HepG2 (cell line): ENCODE measurements at regions not wholly inside any gene's neighbourhood (a gene's known extent, or its start where the extent isn't known, plus 50 kb on each side); places are given as distances from the start of the nearest gene placed in this dataset.
A peak's percentile ranks its signal among the peaks of the same experiment; 100 is the strongest.

Experiments used
- ATAC-seq: fragments of 200-7000 bp; cut with Tn5 transposase; 3 replicates; pipeline ENCODE4 v1.9.1; 2020; ENCODE audit warnings: mild to moderate bottlenecking, moderate library complexity
- BruUV-seq: library from RNA; stranded (reverse); fragments of 400-500 nt; replicated peaks from 2 replicates; lab custom pipeline; 2021; lab: Mats Ljungman, UMichigan
- CTCF ChIA-PET: fragments of 300-600 bp; formaldehyde crosslinking; extraction: SDS; loops from one replicate; lab custom pipeline; 2021; ENCODE audit warnings: low total read pairs, inconsistent platforms, low intra/inter-chr PET ratio; lab: Yijun Ruan, JAX
- POLR2A ChIA-PET: fragments of 350-600 bp; sonication (Branson Sonifier 250); formaldehyde crosslinking; loops from one replicate; lab custom pipeline; 2020; ENCODE audit warnings: antibody characterized with exemption, inconsistent platforms; lab: Yijun Ruan, JAX
- DNase-seq: peaks from one replicate; pipeline ENCODE4 v3.0.0-alpha.2; 2015; ENCODE audit warnings: low spot score
- FAIRE-seq: peaks from 3 replicates; lab custom pipeline; 2011; peaks lifted over from hg19 to GRCh38; lab: Jason Lieb, UNC
- H2AFZ ChIP-seq: one replicate; pipeline ENCODE4 v1.6.1; 2011; ENCODE audit warnings: low read length, inconsistent platforms
- H3K27ac ChIP-seq: fragments of 300-600 bp; 3 replicates; pipeline ENCODE4 v1.8.0; 2011; ENCODE audit warnings: mixed run types, mild to moderate bottlenecking, mixed read lengths, low read length, inconsistent platforms; ENCODE audit not compliant: insufficient read depth; ENCODE audit errors: extremely low read length
- H3K27me3 ChIP-seq, 2 experiments: fragments of 200-600 bp in 1 of 2; 2 replicates in 1 of 2; 3 replicates in 1 of 2; pipeline versions ENCODE4 v1.6.0 to v1.8.0; 2011; ENCODE audit warnings: low read length in 2 of 2, mild to moderate bottlenecking in 2 of 2, moderate library complexity in 2 of 2, inconsistent platforms in 1 of 2; ENCODE audit not compliant: insufficient read depth in 2 of 2, control insufficient read depth in 1 of 2
- H3K36me3 ChIP-seq, 2 experiments: fragments of 200-600 bp in 1 of 2; replicated peaks in 1 of 2; 2 replicates in 1 of 2; 3 replicates in 1 of 2; pipeline versions ENCODE4 v1.5.1 to v1.8.0; 2011; ENCODE audit warnings: low read length in 2 of 2, inconsistent platforms in 1 of 2; ENCODE audit not compliant: insufficient read depth in 2 of 2, control insufficient read depth in 1 of 2
- H3K4me1 ChIP-seq: 2 replicates; pipeline ENCODE4 v1.5.1; 2012; ENCODE audit warnings: low read length, inconsistent platforms; ENCODE audit not compliant: insufficient read depth
- H3K4me2 ChIP-seq: 2 replicates; pipeline ENCODE4 v1.6.0; 2011; ENCODE audit warnings: low read depth, low read length, inconsistent platforms
- H3K4me3 ChIP-seq, 3 experiments: fragments of 200-600 bp in 1 of 3; sonication (generic), shearing (Covaris generic) in 1 of 3; replicated peaks in 1 of 3; 2 replicates each; pipeline ENCODE4 v1.5.1; 2011 to 2016; ENCODE audit warnings: low read length in 3 of 3, inconsistent platforms in 2 of 3, low read depth in 2 of 3, mild to moderate bottlenecking in 2 of 3, control low read depth in 1 of 3, mixed read lengths in 1 of 3; ENCODE audit not compliant: insufficient read depth in 1 of 3
- H3K79me2 ChIP-seq: one replicate; pipeline ENCODE4 v1.6.1; 2011; ENCODE audit warnings: low read length, inconsistent platforms; ENCODE audit not compliant: insufficient read depth
- H3K9ac ChIP-seq: 2 replicates; pipeline ENCODE4 v1.6.0; 2011; ENCODE audit warnings: mild to moderate bottlenecking, low read depth, low read length, inconsistent platforms; ENCODE audit not compliant: insufficient read depth
- H3K9me3 ChIP-seq: 2 replicates; pipeline ENCODE4 v1.5.1; 2012; ENCODE audit warnings: mild to moderate bottlenecking, low read length
- H4K20me1 ChIP-seq: 2 replicates; pipeline ENCODE4 v1.6.0; 2011; ENCODE audit warnings: inconsistent platforms, mild to moderate bottlenecking, low read length, moderate library complexity; ENCODE audit not compliant: insufficient read depth
- HNF4G ChIP-seq, 2 experiments: sonication (generic) in 1 of 2; formaldehyde crosslinking in 1 of 2; IDR thresholded peaks; 2 replicates each; pipeline versions ENCODE4 v1.4.0 to v1.6.1; 2011 to 2020; ENCODE audit warnings: borderline replicate concordance in 2 of 2, low read depth in 2 of 2, mild to moderate bottlenecking in 2 of 2, low read length in 1 of 2, missing genetic modification reagents in 1 of 2, moderate library complexity in 1 of 2
- IRF2 ChIP-seq: IDR thresholded peaks from 2 replicates; pipeline ENCODE4 v1.6.1; 2018; ENCODE audit warnings: missing genetic modification reagents, missing compliant biosample characterization
- NFYC ChIP-seq: IDR thresholded peaks from 2 replicates; pipeline ENCODE4 v1.6.1; 2016; ENCODE audit warnings: missing genetic modification reagents, missing compliant biosample characterization
- WGBS: methylation state at CpG from one replicate; pipeline ENCODE4 v1.1.6; 2017; ENCODE audit warnings: low lambda C conversion rate; 5-methylcytosine and 5-hydroxymethylcytosine counted together
- in situ Hi-C: cut with HindIII; loops from 2 replicates; pipeline ENCODE4 v1.10.0; 2017; ENCODE audit warnings: low pct_unique_long_range_greater_than_20kb; ENCODE audit not compliant: extremely low pct_ligation_motif_present
- intact Hi-C: fragments of 100-400 bp; cut with micrococcal nuclease; formaldehyde crosslinking; loops from one replicate; pipeline ENCODE4 v1.10.0; 2022; ENCODE audit not compliant: unreplicated experiment
- TF ChIP-seq, protein P1 (sequence below): sonication (generic); formaldehyde crosslinking; IDR thresholded peaks from 2 replicates; pipeline ENCODE4 v1.5.0; 2020; ENCODE audit warnings: mild to moderate bottlenecking, missing genetic modification reagents, borderline replicate concordance

DNA sequence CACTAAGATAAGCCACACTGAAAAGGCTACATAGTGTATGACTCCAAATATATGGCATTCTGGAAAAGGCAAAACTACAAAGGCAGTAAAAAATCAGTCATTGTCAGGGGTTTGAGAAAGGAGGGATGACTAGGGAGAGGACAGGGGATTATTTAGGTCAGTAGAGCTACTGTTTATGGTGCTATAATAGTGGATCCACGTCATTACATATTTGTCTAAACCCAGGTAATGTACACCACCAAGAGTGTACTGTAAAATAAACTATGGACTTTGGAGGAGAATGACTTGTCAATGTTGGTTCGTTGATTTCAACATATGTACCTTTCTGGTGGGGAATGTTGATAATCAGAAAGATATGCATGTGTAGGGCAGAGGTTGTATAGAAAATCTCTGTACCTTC, 837.6 kb downstream of the FAM133A start:
- Histone ChIP-seq H3K36me3 (no peaks in the 10 kb centered on the region), H3K4me1 (no peaks in the 10 kb centered on the region), H3K27me3 (no peaks in the 10 kb centered on the region), H3K27ac (no peak overlapping the region), H3K9me3 (no peaks in the 10 kb centered on the region), H3K9ac (no peak overlapping the region), H3K4me2 (no peak overlapping the region), H2AFZ (no peak overlapping the region), H3K79me2 (no peaks in the 10 kb centered on the region), H4K20me1 (no peaks in the 10 kb centered on the region), H3K4me3 (no peak overlapping the region)
- peak; percentile 25 for DNase-seq
- no peak for FAIRE-seq
- 0% methylated on average over 2 of the region's 2 CpGs for WGBS
- in situ Hi-C loops (no loop called here), intact Hi-C loops (no loop called here)
- peak; percentile 62 for ATAC-seq
- no TSS peak for BruUV-seq
- no peak for TF ChIP-seq NFYC (CRISPR knock-in tag)
- no peak for TF ChIP-seq IRF2 (CRISPR knock-in tag)
- TF ChIP-seq, protein P1, sequence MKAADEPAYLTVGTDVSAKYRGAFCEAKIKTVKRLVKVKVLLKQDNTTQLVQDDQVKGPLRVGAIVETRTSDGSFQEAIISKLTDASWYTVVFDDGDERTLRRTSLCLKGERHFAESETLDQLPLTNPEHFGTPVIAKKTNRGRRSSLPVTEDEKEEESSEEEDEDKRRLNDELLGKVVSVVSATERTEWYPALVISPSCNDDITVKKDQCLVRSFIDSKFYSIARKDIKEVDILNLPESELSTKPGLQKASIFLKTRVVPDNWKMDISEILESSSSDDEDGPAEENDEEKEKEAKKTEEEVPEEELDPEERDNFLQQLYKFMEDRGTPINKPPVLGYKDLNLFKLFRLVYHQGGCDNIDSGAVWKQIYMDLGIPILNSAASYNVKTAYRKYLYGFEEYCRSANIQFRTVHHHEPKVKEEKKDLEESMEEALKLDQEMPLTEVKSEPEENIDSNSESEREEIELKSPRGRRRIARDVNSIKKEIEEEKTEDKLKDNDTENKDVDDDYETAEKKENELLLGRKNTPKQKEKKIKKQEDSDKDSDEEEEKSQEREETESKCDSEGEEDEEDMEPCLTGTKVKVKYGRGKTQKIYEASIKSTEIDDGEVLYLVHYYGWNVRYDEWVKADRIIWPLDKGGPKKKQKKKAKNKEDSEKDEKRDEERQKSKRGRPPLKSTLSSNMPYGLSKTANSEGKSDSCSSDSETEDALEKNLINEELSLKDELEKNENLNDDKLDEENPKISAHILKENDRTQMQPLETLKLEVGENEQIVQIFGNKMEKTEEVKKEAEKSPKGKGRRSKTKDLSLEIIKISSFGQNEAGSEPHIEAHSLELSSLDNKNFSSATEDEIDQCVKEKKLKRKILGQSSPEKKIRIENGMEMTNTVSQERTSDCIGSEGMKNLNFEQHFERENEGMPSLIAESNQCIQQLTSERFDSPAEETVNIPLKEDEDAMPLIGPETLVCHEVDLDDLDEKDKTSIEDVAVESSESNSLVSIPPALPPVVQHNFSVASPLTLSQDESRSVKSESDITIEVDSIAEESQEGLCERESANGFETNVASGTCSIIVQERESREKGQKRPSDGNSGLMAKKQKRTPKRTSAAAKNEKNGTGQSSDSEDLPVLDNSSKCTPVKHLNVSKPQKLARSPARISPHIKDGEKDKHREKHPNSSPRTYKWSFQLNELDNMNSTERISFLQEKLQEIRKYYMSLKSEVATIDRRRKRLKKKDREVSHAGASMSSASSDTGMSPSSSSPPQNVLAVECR (CRISPR knock-in tag), result no peak
- TF ChIP-seq HNF4G (IDR thresholded peaks at IDR 0.05; ENCODE audit: borderline replicate concordance, low read depth, low read length), result 0 out of 2 replicates have a peak, but pooled peaks have one; percentile 8
- TF ChIP-seq HNF4G (CRISPR knock-in tag; IDR thresholded peaks at IDR 0.05; ENCODE audit: borderline replicate concordance, low read depth), result no peak
- ChIA-PET CTCF (no interaction called here), POLR2A (no interaction called here)
